Posterior cingulate gyrus (tissue), 11 donors: ENCODE measurements at regions not wholly inside any gene's neighbourhood (a gene's known extent, or its start where the extent isn't known, plus 50 kb on each side); places are given as distances from the start of the nearest gene placed in this dataset.

ENCODE experiments used
- DNase-seq, 10 donors: peaks; one replicate each; pipeline versions ENCODE4 v3.0.0 to v3.0.0-alpha.2; 2020 to 2021; ENCODE audit warnings: mixed read lengths in 3 of 10
- intact Hi-C: fragments of 100-400 bp; cut with DNase I; formaldehyde crosslinking; loops from one replicate; pipeline ENCODE4 v1.15.1; 2023

GRCh38 chr6:760982-761955 lies 68.3 kb upstream of the EXOC2 start:
- intact Hi-C loops = loop anchor here (10.0 kb wide), 1 partner anchor 136 kb away; no protein-coding TSS in a partner anchor
- DNase-seq = peak in 4 of 10 donors; percentile 13 to 86 (median 74)

- DNase-seq = no peak
- intact Hi-C loops = loop anchor here (10.0 kb wide), 1 partner anchor 135 kb away; no protein-coding TSS in a partner anchor
These were observed 66.8 kb upstream of the EXOC2 start for GRCh38 chr6:759729-760128.

GRCh38 chr6:756224-756623 lies 63.3 kb upstream of the EXOC2 start:
- DNase-seq = no peak
- intact Hi-C loops = no loop called here

GRCh38 chr6:754202-754601 lies 61.3 kb upstream of the EXOC2 start:
- no peak for DNase-seq
- intact Hi-C loops = no loop called here

- DNase-seq = no peak
- intact Hi-C loops = no loop called here
These were observed 60.5 kb upstream of the EXOC2 start for GRCh38 chr6:753486-753885.

- no peak for DNase-seq
- intact Hi-C loops = no loop called here
These were observed 59.5 kb upstream of the EXOC2 start for GRCh38 chr6:752438-752837.

GRCh38 chr6:751765-752164 lies 58.8 kb upstream of the EXOC2 start:
- intact Hi-C loops = no loop called here
- DNase-seq = no peak

- intact Hi-C loops = no loop called here
These were observed 55.0 kb upstream of the EXOC2 start for GRCh38 chr6:747921-748320.

GRCh38 chr6:747028-747427 lies 54.1 kb upstream of the EXOC2 start:
- DNase-seq = no peak
- intact Hi-C loops = no loop called here

More at GRCh38 chr6:747921-748320, 55.0 kb upstream of the EXOC2 start:
- DNase-seq = no peak

- DNase-seq = no peak
- intact Hi-C loops = no loop called here
These were observed 51.9 kb upstream of the EXOC2 start for GRCh38 chr6:744666-745353.

- intact Hi-C loops = no loop called here
These were observed 50.6 kb upstream of the EXOC2 start for GRCh38 chr6:743320-744096.

More at GRCh38 chr6:743320-744096, 50.6 kb upstream of the EXOC2 start:
- no peak for DNase-seq
